ENCODE measurements at regions not wholly inside any gene's neighbourhood (a gene's known extent, or its start where the extent isn't known, plus 50 kb on each side); places are given as distances from the start of the nearest gene placed in this dataset.

DNA sequence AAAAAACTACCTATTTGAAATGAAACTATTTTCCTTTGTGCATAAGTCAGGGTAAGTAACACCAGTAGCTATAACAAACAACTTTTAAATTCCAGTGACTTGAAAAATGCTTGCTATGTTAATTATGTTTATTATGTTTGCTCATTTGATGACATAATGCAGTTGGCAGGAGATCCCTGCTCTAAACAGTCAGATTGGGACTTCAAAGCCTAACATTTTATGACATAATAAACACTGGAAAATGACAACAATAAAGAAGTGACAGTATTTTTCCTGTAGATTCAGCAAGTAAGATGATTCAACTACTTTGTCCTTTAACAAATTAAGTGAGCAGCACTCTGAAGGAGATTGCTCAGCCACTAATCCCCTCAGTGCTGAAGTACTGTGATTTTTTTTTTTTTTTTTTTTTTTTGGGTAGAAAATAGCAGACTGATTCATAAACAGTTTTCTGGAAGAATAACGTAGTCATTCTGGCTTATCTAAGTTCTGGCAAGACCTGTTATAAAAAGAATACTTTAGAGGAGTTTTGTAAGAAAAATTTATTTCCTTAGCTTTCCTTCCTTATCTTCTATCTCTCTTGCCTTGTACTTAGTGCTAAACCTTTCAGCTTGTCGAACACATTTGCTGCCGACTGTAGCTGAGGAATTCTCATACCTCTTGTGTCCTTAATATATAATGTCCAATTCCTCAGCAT lies 207.2 kb downstream of the PTGER3 start:
- TF ChIP-seq, protein P1, sequence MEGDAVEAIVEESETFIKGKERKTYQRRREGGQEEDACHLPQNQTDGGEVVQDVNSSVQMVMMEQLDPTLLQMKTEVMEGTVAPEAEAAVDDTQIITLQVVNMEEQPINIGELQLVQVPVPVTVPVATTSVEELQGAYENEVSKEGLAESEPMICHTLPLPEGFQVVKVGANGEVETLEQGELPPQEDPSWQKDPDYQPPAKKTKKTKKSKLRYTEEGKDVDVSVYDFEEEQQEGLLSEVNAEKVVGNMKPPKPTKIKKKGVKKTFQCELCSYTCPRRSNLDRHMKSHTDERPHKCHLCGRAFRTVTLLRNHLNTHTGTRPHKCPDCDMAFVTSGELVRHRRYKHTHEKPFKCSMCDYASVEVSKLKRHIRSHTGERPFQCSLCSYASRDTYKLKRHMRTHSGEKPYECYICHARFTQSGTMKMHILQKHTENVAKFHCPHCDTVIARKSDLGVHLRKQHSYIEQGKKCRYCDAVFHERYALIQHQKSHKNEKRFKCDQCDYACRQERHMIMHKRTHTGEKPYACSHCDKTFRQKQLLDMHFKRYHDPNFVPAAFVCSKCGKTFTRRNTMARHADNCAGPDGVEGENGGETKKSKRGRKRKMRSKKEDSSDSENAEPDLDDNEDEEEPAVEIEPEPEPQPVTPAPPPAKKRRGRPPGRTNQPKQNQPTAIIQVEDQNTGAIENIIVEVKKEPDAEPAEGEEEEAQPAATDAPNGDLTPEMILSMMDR (IDR thresholded peaks at IDR 0.05), result no peak
- TF ChIP-seq POLR2A (IDR thresholded peaks at IDR 0.05), result no peak

Data from adrenal gland (tissue), 5 donors.